ENCODE measurements at regions not wholly inside any gene's neighbourhood (a gene's known extent, or its start where the extent isn't known, plus 50 kb on each side); places are given as distances from the start of the nearest gene placed in this dataset.

DNA sequence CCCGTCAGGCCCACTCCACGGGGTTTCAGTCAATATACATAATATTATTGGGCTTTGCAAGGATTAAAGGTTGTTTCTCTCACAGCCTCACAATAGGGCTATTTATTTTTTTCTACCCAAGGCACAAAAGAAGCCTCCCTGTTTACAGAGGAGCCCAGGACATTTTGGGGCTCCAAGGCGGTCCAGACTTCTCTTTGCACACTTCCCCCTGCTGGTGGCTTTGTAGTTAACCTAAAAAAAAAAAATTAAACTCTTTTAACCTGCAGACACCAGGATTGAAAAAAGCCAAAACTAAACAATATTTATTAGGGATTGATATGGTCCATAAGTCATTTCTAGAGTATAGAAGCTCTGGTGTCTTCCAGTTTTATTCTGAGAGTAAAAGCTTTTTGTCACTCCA lies 169.7 kb upstream of the ZFHX3 start:
- WGBS, 2 donors (ENCODE audit: low coverage in 1 of 2): 71 to 73% methylated on average over 1 to 3 of the region's 3 CpGs
- H3K27ac ChIP-seq: no peak overlapping the region
- no peak for DNase-seq
- no peaks in the 10 kb centered on the region for H3K36me3 ChIP-seq
- in situ Hi-C loops (cut with MboI; ENCODE audit: low pct_ligation_motif_present in 1 of 4, low pct_unique_long_range_greater_than_20kb in 1 of 4, low sequenced_read_pairs in 3 of 4): no loop called here
- H3K4me3 ChIP-seq: no peak overlapping the region
- TF ChIP-seq CTCF (IDR thresholded peaks at IDR 0.05) (no peak), EP300 (IDR thresholded peaks at IDR 0.05; ENCODE audit: low read depth) (no peak), POLR2A (IDR thresholded peaks at IDR 0.05) (no peak), POLR2AphosphoS5 (IDR thresholded peaks at IDR 0.05) (no peak)
- peaks cover 0 to 2% of the 10 kb centered on the region in 2 donors for H3K9me3 ChIP-seq
- intact Hi-C loops (cut with DNase I; ENCODE audit: low total_unique reads): no loop called here
- no peaks in the 10 kb centered on the region for H3K4me1 ChIP-seq
- H3K27me3 ChIP-seq: no peaks in the 10 kb centered on the region

- no peaks in the 10 kb centered on the region for H3K36me3 ChIP-seq
- in situ Hi-C loops (cut with MboI; ENCODE audit: low pct_ligation_motif_present in 1 of 4, low pct_unique_long_range_greater_than_20kb in 1 of 4, low sequenced_read_pairs in 3 of 4) (no loop called here), intact Hi-C loops (cut with DNase I; ENCODE audit: low total_unique reads) (no loop called here)
- no peaks in the 10 kb centered on the region for H3K4me1 ChIP-seq
- no peak overlapping the region for H3K27ac ChIP-seq
- H3K27me3 ChIP-seq: no peaks in the 10 kb centered on the region
- H3K4me3 ChIP-seq: no peak overlapping the region
- H3K9me3 ChIP-seq: peaks cover 0 to 2% of the 10 kb centered on the region in 2 donors
- WGBS, 2 donors (ENCODE audit: low coverage in 1 of 2): 87 to 89% methylated on average over 7 to 8 of the region's 8 CpGs
- DNase-seq: no peak
- TF ChIP-seq CTCF (IDR thresholded peaks at IDR 0.05) (no peak), POLR2A (IDR thresholded peaks at IDR 0.05) (no peak), EP300 (IDR thresholded peaks at IDR 0.05; ENCODE audit: low read depth) (no peak)
Observed at GRCh38 chr16:73216932-73217331, 169.0 kb upstream of the ZFHX3 start.

DNA sequence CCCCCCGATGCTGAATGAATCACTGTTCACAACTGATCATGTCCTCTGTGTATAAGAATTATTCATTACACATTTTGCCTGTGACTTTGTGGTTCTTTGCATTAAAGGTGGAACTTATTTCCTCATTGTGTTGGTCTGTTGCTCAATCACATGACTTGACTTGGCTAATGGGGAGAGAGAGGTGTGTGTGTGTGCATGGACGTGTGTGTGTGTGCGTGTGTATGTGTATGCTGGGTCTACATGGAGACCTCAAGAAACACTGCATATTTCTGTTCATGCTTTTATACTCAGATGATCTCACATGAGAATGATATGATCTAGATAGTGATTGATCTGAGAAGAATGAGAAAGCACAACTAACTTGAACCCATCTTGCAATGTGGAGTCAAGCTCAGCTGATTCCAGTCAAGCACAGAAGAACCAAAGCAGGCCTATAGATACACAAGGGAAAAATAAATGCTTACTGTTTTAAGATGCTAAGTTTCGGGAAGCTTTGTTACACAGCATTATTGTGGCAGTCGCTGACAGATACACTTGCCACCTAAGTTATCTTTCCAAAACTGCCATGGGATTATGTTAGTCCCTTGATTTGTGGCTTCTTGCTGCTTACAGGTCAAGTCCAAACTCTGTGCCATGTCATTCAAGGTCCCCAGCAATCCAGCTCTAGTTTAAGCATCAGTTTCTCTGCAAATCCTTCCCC lies 167.9 kb upstream of the ZFHX3 start:
- in situ Hi-C loops (cut with MboI; ENCODE audit: low pct_ligation_motif_present in 1 of 4, low pct_unique_long_range_greater_than_20kb in 1 of 4, low sequenced_read_pairs in 3 of 4): no loop called here
- no peak for TF ChIP-seq CTCF (IDR thresholded peaks at IDR 0.05)
- no peak for TF ChIP-seq POLR2A (IDR thresholded peaks at IDR 0.05)
- no peak for TF ChIP-seq POLR2AphosphoS5 (IDR thresholded peaks at IDR 0.05)
- no peak for TF ChIP-seq EP300 (IDR thresholded peaks at IDR 0.05; ENCODE audit: low read depth)

DNA sequence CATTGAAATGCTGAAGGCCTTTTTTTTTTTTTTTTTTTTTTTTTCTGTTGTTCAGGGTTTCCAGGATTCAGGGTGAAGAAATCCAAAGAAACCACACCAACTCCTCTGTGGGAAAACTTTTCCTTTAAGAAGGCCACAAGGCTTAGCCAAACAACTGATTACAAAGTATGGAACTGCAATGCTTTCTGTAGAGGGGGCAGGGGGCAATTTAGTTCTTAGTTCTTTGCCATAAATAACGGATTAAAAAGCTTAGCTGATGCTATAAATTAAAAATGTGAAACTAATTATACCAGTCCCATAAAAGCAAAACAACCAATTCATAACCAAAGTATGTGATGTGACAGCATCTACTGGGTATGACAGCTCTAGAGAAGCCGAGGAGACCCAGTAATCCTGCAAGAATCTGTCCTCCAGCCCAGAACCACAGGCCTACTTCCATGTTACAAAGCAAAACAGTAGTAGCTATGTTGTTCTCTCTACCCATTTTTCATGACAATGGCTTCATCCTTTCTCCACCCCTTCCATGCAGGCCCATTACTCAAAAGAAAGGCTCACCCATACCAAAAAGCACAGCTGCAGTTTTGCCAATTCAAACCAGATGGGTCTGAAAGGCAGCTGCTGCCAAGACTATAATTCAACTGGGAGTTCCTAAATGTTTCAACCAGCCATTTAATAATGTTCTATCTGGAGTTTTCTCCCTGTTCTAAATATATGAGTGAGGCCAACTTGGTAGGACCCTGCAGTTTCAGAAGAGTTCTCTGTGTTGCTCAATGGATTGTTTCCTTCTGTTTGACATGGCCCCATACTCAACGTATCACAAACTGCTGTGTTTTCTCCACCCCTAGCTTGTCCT lies 167.1 kb upstream of the ZFHX3 start:
- 33 to 70% methylated on average over 1 to 3 of the region's 3 CpGs for WGBS, 2 donors (ENCODE audit: low coverage in 1 of 2)
- in situ Hi-C loops (cut with MboI; ENCODE audit: low pct_ligation_motif_present in 1 of 4, low pct_unique_long_range_greater_than_20kb in 1 of 4, low sequenced_read_pairs in 3 of 4): no loop called here
- TF ChIP-seq EP300 (IDR thresholded peaks at IDR 0.05; ENCODE audit: low read depth): no peak
- TF ChIP-seq POLR2AphosphoS5 (IDR thresholded peaks at IDR 0.05): peak in 1 of 3 donors; percentile 16
- Histone ChIP-seq H3K27me3 (no peaks in the 10 kb centered on the region), H3K4me1 (no peaks in the 10 kb centered on the region), H3K27ac (peak overlapping the region in 3 of 4 donors; percentile 22 to 38 (median 22)), H3K36me3 (no peaks in the 10 kb centered on the region), H3K9me3 (peaks cover 0 to 2% of the 10 kb centered on the region in 2 donors), H3K4me3 (no peak overlapping the region)
- DNase-seq: no peak
- intact Hi-C loops (cut with DNase I; ENCODE audit: low total_unique reads): no loop called here

More for the DNA sequence above, 167.9 kb upstream of the ZFHX3 start:
- peak overlapping the region in 2 of 4 donors; percentile 22 to 25 for H3K27ac ChIP-seq
- H3K27me3 ChIP-seq: no peaks in the 10 kb centered on the region
- intact Hi-C loops (cut with DNase I; ENCODE audit: low total_unique reads): no loop called here
- 85 to 86% methylated on average over 2 to 5 of the region's 5 CpGs for WGBS, 2 donors (ENCODE audit: low coverage in 1 of 2)
- H3K4me3 ChIP-seq: no peak overlapping the region
- H3K36me3 ChIP-seq: no peaks in the 10 kb centered on the region
- no peak for DNase-seq
- peaks cover 0 to 2% of the 10 kb centered on the region in 2 donors for H3K9me3 ChIP-seq
- H3K4me1 ChIP-seq: no peaks in the 10 kb centered on the region
